ENCODE measurements at regions not wholly inside any gene's neighbourhood (a gene's known extent, or its start where the extent isn't known, plus 50 kb on each side); places are given as distances from the start of the nearest gene placed in this dataset.

DNA sequence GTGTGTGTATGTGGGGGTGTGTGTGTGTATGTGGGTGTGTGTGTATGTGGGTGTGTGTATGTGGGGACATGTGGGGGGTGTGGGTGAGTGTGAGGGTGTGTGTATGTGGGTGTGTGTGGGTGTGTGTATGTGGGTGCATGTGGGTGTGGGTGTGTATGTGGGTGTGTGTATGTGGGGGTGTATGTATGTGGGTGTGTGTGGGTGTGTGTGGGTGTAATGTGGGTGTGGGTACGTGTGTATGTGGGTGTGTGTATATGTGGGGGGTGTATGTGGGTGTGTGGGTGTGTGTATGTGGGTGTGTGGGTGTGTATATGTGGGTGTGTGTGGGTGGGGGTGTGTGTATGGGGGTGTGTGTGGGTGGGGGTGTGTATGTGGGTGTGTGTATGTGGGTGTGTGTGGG lies 106.7 kb downstream of the SPATA19 start:
- no peak for TF ChIP-seq CTCF (IDR thresholded peaks at IDR 0.05)
- no peak for TF ChIP-seq POLR2A (IDR thresholded peaks at IDR 0.05)

All from lower leg skin (tissue), 3 donors.